Esophagus muscularis mucosa (tissue), 4 donors: ENCODE measurements at regions not wholly inside any gene's neighbourhood (a gene's known extent, or its start where the extent isn't known, plus 50 kb on each side); places are given as distances from the start of the nearest gene placed in this dataset.

Experiments used
- EP300 ChIP-seq: sonication (generic); formaldehyde crosslinking; IDR thresholded peaks from one replicate; pipeline ENCODE4 v1.6.1; 2017; ENCODE audit warnings: antibody characterized with exemption
- POLR2A ChIP-seq: fragments of 450-650 bp; IDR thresholded peaks from one replicate; pipeline ENCODE4 v1.6.1; 2017; ENCODE audit warnings: antibody characterized with exemption, moderate library complexity, mild to moderate bottlenecking, low read depth
- TF ChIP-seq, protein P1 (sequence below), 3 experiments: fragments of 200-600 bp in 2 of 3; fragments of 450-650 bp in 1 of 3; sonication (generic) in 2 of 3; IDR thresholded peaks; one replicate each; pipeline ENCODE4 v1.5.1; 2017 to 2019; ENCODE audit warnings: antibody characterized with exemption in 3 of 3, mild to moderate bottlenecking in 2 of 3, moderate library complexity in 1 of 3

DNA sequence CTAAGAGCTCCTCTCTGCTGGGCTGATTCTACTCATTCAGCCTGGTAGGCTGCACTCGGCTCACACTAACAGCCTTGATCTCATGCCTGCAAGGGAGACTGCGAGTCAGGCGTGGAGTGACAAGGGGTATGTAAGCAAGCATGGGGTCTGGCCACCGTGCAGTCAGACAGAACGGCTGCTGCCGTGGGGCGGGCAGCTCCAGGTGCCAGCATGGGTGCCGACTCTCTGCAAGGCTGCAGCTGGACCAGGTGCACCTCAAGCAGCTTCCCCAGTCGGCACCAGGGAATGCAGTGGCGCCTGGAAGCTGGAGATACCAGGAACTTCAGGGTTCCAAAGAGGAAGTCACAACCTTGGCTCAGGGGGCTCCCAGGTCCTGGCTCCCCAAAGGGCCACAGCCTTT lies 892.3 kb downstream of the OLFM4 start:
- TF ChIP-seq, protein P1, sequence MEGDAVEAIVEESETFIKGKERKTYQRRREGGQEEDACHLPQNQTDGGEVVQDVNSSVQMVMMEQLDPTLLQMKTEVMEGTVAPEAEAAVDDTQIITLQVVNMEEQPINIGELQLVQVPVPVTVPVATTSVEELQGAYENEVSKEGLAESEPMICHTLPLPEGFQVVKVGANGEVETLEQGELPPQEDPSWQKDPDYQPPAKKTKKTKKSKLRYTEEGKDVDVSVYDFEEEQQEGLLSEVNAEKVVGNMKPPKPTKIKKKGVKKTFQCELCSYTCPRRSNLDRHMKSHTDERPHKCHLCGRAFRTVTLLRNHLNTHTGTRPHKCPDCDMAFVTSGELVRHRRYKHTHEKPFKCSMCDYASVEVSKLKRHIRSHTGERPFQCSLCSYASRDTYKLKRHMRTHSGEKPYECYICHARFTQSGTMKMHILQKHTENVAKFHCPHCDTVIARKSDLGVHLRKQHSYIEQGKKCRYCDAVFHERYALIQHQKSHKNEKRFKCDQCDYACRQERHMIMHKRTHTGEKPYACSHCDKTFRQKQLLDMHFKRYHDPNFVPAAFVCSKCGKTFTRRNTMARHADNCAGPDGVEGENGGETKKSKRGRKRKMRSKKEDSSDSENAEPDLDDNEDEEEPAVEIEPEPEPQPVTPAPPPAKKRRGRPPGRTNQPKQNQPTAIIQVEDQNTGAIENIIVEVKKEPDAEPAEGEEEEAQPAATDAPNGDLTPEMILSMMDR (IDR thresholded peaks at IDR 0.05): no peak
- no peak for TF ChIP-seq POLR2A
- no peak for TF ChIP-seq EP300
